Gastroesophageal sphincter (tissue), 4 donors: ENCODE measurements at regions not wholly inside any gene's neighbourhood (a gene's known extent, or its start where the extent isn't known, plus 50 kb on each side); places are given as distances from the start of the nearest gene placed in this dataset.

Experiments
- ATAC-seq: fragments of 150-250 bp; one replicate; pipeline ENCODE4 v1.9.1; 2016; ENCODE audit warnings: mild to moderate bottlenecking, moderate library complexity
- H3K27ac ChIP-seq, 4 donors: fragments of 200-600 bp; sonication (generic) in 3 of 4; 1 replicate in 3 of 4; 2 replicates in 1 of 4; pipeline ENCODE4 v1.5.1; 2016 to 2019
- H3K27me3 ChIP-seq: fragments of 200-600 bp; sonication (generic); one replicate; pipeline ENCODE4 v1.5.1; 2019
- H3K36me3 ChIP-seq, 2 donors: fragments of 200-600 bp; sonication (generic); one replicate each; pipeline ENCODE4 v1.5.1; 2019; ENCODE audit warnings: control low read depth in 1 of 2
- H3K4me1 ChIP-seq, 3 donors: fragments of 200-600 bp; sonication (generic); 1 replicate in 2 of 3; 2 replicates in 1 of 3; pipeline ENCODE4 v1.5.1; 2016 to 2019; ENCODE audit warnings: control low read depth in 2 of 3
- H3K4me3 ChIP-seq, 2 donors: fragments of 200-600 bp; sonication (generic); one replicate each; pipeline ENCODE4 v1.5.1; 2019; ENCODE audit warnings: mild to moderate bottlenecking in 1 of 2, moderate library complexity in 1 of 2
- H3K9me3 ChIP-seq, 3 donors: fragments of 200-600 bp; sonication (generic); one replicate each; pipeline ENCODE4 v1.5.1; 2017 to 2019; ENCODE audit warnings: control low read depth in 2 of 3
- CTCF ChIP-seq, 4 experiments: fragments of 200-600 bp in 2 of 4; fragments of 450-650 bp in 2 of 4; sonication (generic) in 1 of 4; IDR thresholded peaks; one replicate each; pipeline ENCODE4 v1.5.1; 2017 to 2019; ENCODE audit warnings: antibody characterized with exemption in 4 of 4, mild to moderate bottlenecking in 2 of 4, moderate library complexity in 2 of 4
- EP300 ChIP-seq: sonication (generic); formaldehyde crosslinking; IDR thresholded peaks from one replicate; pipeline ENCODE4 v1.6.1; 2017; ENCODE audit warnings: antibody characterized with exemption, mild to moderate bottlenecking
- POLR2A ChIP-seq, 2 donors: fragments of 450-650 bp; IDR thresholded peaks; one replicate each; pipeline ENCODE4 v1.6.1; 2017; ENCODE audit warnings: antibody characterized with exemption in 2 of 2, mild to moderate bottlenecking in 2 of 2, moderate library complexity in 1 of 2
- POLR2AphosphoS5 ChIP-seq: sonication (generic); formaldehyde crosslinking; IDR thresholded peaks from one replicate; pipeline ENCODE4 v1.6.1; 2017; ENCODE audit warnings: antibody characterized with exemption
- WGBS, 2 donors: methylation state at CpG; one replicate each; pipeline ENCODE4 v1.1.5; 2018; ENCODE audit warnings: low coverage in 1 of 2; 5-methylcytosine and 5-hydroxymethylcytosine counted together

- Histone ChIP-seq H3K27me3 (no peaks in the 10 kb centered on the region), H3K4me1 (no peaks in the 10 kb centered on the region), H3K36me3 (no peaks in the 10 kb centered on the region), H3K9me3 (peaks cover 0 to 6% (median 0%) of the 10 kb centered on the region in 3 donors), H3K27ac (no peak overlapping the region), H3K4me3 (no peak overlapping the region)
- ATAC-seq: no peak
- TF ChIP-seq EP300: no peak
- TF ChIP-seq POLR2A (IDR thresholded peaks at IDR 0.05): no peak
- TF ChIP-seq POLR2AphosphoS5: no peak
- no peak for TF ChIP-seq CTCF (IDR thresholded peaks at IDR 0.05)
- 80 to 86% methylated on average over 1 of the region's 2 CpGs for WGBS, 2 donors
Observed at GRCh38 chr5:104932431-104932830, 1369.8 kb upstream of the NUDT12 start.

GRCh38 chr5:104928906-104929520 is 1366.4 kb upstream of the NUDT12 start:
- H3K9me3 ChIP-seq: peaks cover 0 to 6% (median 0%) of the 10 kb centered on the region in 3 donors
- H3K4me3 ChIP-seq: no peak overlapping the region
- no peaks in the 10 kb centered on the region for H3K27me3 ChIP-seq
- H3K4me1 ChIP-seq: no peaks in the 10 kb centered on the region
- H3K27ac ChIP-seq: no peak overlapping the region
- no peaks in the 10 kb centered on the region for H3K36me3 ChIP-seq
- WGBS, 2 donors: 80% methylated on average over 1 of the region's 36 CpGs; no CpG with 5 or more reads in 1 of the 2 donors
- ATAC-seq: no peak
- TF ChIP-seq CTCF (IDR thresholded peaks at IDR 0.05): no peak
- no peak for TF ChIP-seq POLR2AphosphoS5

GRCh38 chr5:104915226-104915625 is 1352.6 kb upstream of the NUDT12 start:
- Histone ChIP-seq H3K27ac (no peak overlapping the region), H3K36me3 (no peaks in the 10 kb centered on the region), H3K27me3 (no peaks in the 10 kb centered on the region), H3K4me3 (no peak overlapping the region), H3K9me3 (no peaks in the 10 kb centered on the region), H3K4me1 (no peaks in the 10 kb centered on the region)
- WGBS, 2 donors: 75 to 87% methylated on average over 1 of the region's 1 CpG
- TF ChIP-seq CTCF (IDR thresholded peaks at IDR 0.05) (no peak), POLR2A (IDR thresholded peaks at IDR 0.05) (no peak), POLR2AphosphoS5 (no peak), EP300 (no peak)
- no peak for ATAC-seq

- TF ChIP-seq EP300 (no peak), POLR2A (IDR thresholded peaks at IDR 0.05) (no peak), POLR2AphosphoS5 (no peak), CTCF (IDR thresholded peaks at IDR 0.05) (no peak)
- no peak overlapping the region for H3K27ac ChIP-seq
- H3K4me1 ChIP-seq: no peaks in the 10 kb centered on the region
- no peak for ATAC-seq
- WGBS, 2 donors: 85 to 89% methylated on average over 2 of the region's 2 CpGs
- no peaks in the 10 kb centered on the region for H3K9me3 ChIP-seq
- no peaks in the 10 kb centered on the region for H3K36me3 ChIP-seq
- H3K4me3 ChIP-seq: no peak overlapping the region
- no peaks in the 10 kb centered on the region for H3K27me3 ChIP-seq
Observed at GRCh38 chr5:104914536-104915070, 1352.0 kb upstream of the NUDT12 start.

- Histone ChIP-seq H3K36me3 (no peaks in the 10 kb centered on the region), H3K27ac (no peak overlapping the region), H3K9me3 (no peaks in the 10 kb centered on the region), H3K27me3 (no peaks in the 10 kb centered on the region), H3K4me3 (no peak overlapping the region), H3K4me1 (no peaks in the 10 kb centered on the region)
- 67 to 88% methylated on average over 3 of the region's 3 CpGs for WGBS, 2 donors
- no peak for TF ChIP-seq EP300
- no peak for TF ChIP-seq POLR2AphosphoS5
- no peak for TF ChIP-seq POLR2A (IDR thresholded peaks at IDR 0.05)
- no peak for TF ChIP-seq CTCF (IDR thresholded peaks at IDR 0.05)
- ATAC-seq: no peak
Observed at GRCh38 chr5:104913841-104914281, 1351.3 kb upstream of the NUDT12 start.
